Stimulated activated CD4-positive, alpha-beta T cell treated with anti-CD3 and anti-CD28 coated beads, Interleukin-4, amount 100 ng/mL, for 1 hour (primary cell): ENCODE measurements at regions not wholly inside any gene's neighbourhood (a gene's known extent, or its start where the extent isn't known, plus 50 kb on each side); places are given as distances from the start of the nearest gene placed in this dataset.
"Not testable (repeated sequence)": the region's sequence is repeated elsewhere in the genome, so short reads cannot be mapped to it uniquely, and the experiment has no call there.

Experiments used
- DNase-seq: peaks from one replicate; pipeline ENCODE4 v3.0.0-alpha.2; 2020

DNA sequence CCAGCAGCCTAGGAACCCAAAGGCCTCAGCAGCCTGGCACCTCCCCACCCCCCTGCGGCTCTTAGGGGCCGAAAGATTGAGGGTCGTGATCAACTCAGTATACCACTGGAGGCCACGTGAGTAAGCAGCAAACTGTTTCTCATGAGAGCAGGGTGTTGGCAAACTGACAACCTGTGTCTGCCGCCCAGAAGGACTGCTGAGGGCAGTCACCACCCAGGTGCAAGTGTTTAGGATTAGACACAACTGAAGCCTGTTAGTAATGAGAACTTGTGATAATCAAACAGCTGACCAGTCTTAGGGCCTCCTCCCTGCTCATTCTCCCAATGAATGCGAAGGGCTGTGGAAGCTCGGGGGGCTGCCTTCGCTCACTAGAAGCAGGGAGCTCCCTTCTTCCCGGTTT lies 128.8 kb downstream of the ARRDC4 start:
- DNase-seq: not testable (repeated sequence)

DNA sequence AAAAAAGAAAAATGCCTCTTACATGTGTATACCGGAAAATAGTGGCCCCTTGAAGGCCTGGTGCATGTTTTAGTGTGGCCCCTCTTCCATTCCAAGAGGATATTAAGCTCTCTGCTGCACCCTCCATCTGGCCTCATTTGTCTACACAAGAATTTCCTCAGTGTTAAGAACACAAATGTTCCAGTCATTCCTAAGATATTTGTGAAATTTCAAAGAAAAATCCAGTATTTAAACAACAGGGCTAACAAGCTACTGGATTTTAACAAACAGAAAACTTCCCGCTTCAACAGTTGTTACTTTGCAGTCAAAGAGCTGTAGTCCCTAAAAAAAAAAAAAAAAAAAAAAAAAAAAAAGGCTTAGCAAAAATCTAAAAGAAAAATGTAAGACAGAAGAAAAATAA lies 137.5 kb downstream of the ARRDC4 start:
- not testable (repeated sequence) for DNase-seq

DNA sequence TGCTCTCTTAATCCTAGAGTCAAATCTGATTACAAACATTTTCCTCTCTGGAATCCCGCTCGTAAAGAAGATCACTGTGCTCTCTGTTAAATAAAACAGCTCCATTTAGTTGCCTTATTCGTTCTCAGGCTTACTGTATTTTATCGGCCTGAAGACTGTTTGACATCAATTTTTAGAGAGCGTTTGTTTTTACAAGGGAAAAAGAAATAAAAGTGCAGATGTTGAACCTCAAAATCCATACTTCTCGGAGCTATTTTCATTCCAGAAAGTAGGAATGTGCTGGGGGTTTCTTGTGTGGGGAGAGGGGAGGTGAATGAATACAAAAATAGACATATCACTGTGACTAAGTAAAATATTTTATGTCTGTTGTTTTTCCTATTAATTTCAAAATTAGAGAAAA lies 140.1 kb downstream of the ARRDC4 start:
- DNase-seq: not testable (repeated sequence)

DNA sequence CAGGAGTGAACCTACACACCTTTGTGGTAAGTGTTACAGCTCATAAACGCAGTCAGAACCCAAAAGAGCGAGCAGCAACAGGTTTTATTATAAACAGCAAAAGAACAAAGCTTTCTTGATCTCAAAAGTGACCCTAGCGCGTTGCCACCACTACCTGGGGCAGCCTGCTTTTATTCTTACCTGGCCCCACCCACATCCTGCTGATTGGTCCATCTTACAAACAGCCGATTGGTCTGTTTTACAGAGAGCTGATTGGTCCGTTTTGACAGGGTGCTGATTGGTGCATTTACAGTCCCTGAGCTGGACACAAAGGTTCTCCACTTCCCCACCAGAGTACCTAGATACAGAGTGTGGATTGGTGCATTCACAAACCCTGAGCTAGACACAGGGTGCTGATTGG lies 143.1 kb downstream of the ARRDC4 start:
- DNase-seq: no peak

DNA sequence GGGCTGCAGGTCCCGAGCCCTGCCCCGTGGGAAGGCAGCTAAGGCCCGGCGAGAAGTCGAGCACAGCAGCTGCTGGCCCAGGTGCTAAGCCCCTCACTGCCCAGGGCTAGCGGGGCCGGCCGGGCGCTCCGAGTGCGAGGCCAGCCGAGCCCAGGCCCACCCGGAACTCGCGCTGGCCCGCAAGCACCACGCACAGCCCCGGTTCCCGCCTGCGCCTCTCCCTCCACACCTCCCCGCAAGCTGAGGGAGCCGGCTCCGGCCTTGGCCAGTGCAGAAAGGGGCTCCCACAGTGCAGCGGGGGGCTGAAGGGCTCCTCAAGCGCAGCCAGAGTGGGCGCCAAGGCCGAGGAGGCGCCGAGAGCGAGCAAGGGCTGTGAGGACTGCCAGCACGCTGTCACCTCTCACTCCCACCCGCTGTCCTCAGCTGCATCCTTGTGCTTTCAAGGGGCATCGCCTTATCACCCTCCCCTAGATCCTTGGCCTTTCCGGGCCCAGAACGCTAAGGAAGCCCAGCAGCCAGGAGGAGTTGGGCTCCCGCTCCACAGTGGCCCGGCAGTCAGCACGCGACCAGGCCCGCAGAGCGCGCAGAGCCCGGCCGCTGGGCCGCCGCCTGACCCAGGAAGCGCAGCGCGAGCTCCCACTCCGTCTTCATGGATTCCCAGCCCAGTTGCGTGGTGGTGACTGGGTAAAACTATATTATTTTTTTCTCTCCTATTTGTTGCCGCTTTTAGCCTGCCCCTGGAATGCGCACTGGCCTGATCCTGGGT lies 144.1 kb downstream of the ARRDC4 start:
- DNase-seq: not testable (repeated sequence)

DNA sequence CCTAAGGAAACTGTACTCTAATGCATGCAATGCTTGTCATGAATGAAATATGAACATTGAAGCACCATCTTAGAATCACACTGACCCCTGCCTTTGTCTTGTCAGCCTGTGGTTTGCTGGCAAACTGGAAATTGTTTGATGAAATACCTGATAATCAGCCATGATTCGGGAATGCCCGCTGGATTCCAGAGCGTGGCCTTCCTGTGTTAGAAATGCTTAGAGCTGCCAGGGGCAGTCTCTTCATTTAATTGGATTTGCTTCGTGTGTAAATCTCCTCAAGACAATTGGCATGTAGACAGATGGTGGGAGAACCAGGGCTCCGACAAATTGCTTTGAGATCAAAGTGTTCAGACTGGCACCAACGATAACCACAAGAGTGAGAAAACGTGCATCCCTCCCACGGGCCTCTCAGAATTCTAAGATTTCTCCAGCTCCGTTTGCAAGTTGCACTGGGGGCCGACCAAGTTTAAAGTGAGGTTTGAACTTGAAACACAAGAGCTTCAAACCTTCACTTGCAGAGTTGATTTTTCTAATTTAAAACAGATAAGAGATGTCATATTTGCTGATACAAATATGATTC lies 146.2 kb downstream of the ARRDC4 start:
- not testable (repeated sequence) for DNase-seq

DNA sequence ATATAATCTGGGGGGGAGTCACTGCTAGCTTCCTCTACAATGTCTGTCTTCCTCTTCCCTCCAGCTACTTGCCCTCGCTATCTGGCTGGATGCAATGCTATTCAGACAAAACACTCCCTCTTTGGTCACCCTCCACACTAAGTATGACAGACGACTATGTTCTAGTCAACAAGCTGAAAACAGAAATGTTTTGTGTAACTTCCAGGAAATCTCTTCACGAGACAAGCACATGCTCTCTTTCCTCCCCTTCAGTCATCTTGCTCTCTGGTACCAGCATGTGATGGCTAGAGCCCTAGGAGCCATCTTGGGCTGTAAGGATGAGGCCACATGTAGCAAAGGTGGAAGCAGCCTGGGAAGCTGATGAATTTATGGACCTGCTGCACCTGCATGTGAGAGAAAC lies 151.3 kb downstream of the ARRDC4 start:
- DNase-seq: no peak

DNA sequence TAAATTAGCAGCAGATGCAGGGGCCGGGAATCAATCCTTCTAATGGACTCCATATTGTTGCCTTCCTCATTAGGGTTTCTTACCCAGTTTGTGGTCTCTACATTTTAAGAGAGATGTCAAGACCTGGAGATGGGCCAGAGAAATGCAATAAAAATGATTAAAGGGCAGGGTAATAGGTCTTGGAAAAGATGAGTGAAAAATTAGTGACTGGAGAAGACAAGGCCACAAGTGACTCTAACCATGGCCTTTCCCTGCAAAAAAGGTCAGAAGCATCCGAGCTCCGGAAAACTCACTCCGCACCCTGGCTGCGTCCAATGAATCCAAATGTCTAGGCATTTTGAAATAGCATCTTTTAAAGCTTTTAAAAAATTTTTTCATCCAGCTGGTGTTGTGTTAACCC lies 152.8 kb downstream of the ARRDC4 start:
- DNase-seq: no peak

DNA sequence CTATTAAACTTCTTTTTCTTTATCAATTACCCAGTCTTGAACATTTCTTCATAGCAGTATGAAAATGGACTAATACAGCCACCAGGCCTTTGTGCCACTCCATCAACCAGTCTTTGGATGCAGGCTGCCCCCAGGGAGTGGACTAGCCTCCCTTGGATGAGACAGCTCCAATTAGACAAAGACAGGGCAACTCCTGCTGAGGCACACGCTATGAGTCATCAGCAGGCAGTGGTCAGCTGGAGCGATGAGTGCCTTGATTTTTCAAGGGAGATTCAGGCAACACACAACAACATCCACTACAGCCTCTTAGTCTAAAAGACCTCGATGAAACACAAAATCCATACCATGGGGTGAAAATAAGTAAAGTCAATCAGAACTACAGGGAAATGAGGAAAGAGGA lies 160.1 kb downstream of the ARRDC4 start:
- DNase-seq: no peak

DNA sequence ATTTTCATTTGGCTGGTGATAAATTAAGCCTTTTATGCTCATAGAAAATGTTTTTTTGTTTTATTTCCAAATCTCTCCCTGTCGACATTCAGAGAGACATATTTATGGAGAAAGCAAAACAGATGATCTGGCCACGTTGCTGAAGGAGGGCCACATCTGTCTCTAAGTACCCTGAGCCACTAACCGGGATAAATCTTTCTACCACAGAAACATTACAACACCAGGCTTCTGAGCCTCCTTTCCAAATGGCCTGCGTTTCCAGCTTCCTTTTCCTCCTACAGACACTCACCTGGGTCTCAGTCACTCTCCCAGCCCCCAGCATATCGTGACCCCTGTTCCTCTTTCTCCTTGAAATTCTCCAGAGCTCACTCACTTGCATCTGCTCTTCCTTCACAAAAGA lies 161.0 kb downstream of the ARRDC4 start:
- no peak for DNase-seq

DNA sequence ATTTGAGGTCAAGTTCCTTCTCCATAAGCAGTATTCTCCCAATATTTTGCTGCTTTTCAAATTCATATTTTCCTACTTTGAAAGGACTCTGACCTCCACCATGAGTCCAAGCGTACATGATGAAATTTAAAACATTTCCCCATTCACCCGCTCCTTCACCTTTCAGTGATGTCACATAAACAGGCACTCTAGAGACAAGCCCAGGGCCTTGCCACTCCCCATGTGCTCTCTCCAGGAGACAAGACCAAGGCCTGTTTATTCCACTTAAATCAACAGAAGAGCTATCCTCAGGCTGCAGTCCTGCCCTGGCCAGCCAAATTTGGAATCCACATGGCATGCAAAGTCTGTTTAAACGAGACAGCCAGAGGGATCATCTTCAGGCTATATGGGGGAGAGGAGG lies 161.5 kb downstream of the ARRDC4 start:
- DNase-seq: no peak

DNA sequence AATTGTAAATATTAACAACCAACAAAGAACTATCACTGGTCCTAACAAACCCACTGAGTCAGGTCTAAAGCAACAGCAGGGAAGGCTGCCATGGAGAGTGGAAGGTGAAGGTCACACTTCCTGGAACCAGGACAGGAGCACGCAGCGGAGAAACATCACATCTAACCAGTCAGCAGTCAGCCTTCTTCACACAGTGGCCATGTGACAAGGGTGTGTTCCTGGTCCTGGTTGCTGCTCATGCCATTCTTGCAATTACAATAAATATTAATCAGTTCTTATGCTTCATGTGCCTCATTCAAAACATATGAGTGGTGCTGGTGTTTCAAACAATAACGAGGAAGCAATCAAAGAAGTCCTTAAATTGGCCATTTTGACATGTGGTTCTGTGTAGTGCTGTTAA lies 162.8 kb downstream of the ARRDC4 start:
- no peak for DNase-seq

DNA sequence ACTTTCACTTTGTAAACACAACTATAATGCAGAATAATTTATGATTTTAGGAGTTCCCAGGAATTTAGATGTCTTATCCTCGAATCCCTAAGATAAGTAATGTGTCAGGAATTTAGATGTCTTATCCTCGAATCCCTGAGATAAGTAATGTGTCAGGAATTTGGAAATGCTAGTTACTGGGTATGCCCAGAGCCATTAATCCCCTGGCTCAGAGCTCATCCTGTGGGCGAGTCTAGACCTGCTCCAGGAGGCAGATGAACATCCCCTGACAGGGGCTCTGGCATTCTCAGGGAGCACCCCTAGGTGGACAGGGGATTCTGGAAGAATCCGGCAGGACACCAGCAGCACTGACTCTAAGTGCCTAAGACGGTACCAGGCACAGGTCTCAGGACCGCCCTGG lies 163.3 kb downstream of the ARRDC4 start:
- DNase-seq: no peak

DNA sequence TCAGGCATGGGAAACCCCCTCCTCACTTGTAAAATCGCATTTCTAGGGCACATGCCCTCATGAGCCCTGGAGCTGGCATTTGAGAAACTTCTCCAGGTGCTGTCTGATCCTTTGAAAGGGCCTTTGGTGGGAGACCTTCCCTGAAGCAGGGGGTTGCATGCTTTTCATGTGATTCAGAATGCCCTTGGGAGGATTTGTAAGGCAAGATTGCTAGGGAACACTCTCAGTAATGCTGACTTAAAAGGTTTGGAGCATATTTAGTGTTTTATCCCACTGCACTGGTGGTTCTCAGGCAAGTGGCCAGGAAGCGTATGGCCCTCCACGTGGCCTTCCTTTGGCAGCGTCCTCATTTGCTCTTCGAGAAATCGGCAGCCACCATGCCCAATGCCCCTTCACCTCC lies 164.1 kb downstream of the ARRDC4 start:
- no peak for DNase-seq

DNA sequence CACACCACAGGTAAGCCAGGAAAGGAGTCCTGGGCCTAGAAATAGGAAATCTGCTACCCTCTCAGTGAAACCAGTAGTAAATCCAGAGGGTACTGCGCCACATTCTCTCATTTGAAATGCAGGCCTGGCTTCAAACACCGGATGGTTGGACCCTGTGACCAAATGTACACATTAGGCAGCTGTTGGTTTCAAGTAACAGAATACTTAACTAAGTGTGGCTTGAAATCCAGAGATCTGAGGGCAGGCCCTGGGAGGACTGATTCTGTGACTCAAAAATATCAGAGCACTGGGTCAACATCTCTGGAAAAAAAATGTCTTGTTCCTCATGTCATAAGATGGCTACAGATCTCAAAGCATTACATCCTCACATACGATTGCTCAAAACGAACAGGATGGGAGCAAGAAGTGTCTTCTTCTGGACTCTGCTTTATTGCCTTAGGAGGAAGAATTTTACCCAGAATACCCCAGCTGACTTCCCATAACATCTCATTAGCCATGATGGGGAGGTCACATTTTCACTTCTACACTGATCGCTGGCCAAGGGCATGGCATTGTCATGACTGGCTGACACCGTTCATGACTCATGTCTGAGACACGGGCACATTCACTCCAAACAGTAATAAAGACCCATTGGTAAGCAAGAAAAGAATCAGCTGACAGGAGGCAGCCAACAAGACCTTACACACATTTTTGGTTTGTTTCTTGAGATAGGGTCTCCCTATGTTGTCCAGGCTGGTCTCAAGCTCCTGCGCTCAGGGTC lies 166.0 kb downstream of the ARRDC4 start:
- DNase-seq: no peak

DNA sequence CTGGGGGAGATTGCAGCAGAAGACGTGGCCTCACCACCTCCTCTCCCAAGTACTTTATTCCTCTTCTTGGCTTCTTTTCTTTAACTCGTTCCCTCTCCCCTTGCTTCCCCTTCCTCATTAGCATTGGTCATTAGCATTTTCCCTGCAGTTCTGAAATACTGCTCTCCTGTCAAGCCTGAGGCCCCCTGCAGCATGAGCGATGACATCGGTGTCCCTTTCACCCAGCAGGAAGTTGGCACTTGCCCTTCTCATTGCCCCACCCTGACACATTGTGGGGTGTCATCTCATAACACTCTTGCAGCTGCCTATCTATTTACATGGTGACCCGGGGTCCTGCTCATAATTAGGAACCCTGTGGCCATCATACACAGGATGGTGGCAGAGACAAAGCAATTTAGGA lies 167.1 kb downstream of the ARRDC4 start:
- no peak for DNase-seq

DNA sequence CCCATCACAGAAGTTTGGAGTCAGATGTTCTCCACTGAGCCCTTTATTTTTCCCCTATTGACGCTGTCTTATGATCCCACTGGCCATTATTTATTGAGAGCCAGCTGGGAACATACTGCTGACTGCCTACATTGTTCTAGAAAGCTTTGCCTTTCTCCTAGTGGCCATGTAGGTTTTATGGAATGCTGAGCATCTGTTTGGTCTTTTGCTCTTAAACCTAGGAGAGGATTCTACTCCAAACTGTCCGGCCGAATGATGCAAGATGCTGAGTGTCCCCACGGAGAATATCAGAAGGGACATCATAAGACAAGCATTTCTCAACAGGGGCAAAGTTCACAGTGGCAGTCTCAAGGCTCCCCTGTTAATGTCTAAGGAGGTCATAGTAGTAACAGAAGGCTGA lies 171.4 kb downstream of the ARRDC4 start:
- no peak for DNase-seq

DNA sequence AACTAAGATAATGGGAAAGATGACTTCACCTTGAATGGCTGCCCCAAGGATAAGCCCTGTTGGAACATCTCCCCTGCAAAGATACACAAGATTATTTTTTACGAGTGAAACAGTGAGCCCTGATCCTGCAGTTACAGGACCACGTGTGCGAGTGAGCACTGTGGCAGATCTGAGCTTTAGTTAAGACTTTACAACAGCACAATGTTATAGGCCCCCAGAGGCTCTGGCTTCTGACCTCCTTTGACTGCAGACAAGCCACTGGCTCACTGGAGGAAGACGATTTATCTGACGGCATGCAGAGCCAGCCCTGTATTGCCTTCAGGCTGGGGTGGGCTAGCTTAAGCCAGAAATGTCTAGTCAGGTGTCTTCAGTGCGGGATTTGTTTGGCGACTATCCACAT lies 174.4 kb downstream of the ARRDC4 start:
- no peak for DNase-seq

DNA sequence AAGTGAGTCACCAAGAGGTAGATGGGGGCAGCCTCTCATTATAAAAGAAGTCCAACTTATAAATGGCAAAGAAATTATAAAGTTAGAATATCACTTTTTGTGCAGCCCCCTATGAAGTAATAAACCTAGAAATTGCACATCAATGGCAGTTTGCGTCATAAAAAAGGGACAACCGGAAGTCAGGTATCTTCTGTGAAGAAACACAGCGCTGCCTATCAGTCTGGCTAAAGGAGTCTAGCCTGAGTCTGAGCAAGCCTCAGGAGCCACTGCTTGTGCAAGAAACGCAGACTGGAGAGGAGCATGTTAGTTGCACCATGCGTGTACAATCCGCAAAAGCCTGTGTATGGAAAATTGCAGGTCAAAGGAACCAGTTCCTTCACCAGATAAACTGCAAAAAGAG lies 178.4 kb downstream of the ARRDC4 start:
- DNase-seq: no peak

DNA sequence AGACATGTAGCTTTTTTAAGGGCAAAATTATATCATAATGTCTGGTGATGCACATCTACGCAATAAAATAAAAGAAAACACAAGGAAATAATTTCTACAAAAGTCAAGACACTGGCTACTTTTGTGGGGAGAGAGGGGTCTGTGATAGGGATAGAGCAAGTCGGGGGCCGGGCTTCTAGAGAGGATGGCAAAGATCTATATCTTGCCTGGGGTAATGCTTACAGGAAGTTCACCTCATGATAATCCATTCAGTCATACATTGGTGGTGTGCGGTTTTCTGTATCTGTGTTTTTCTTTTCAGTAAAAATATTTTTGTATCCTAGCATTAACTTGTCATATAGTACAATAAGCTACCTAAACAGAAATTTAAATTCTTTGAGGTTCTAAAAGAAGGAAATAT lies 178.8 kb downstream of the ARRDC4 start:
- DNase-seq: no peak

DNA sequence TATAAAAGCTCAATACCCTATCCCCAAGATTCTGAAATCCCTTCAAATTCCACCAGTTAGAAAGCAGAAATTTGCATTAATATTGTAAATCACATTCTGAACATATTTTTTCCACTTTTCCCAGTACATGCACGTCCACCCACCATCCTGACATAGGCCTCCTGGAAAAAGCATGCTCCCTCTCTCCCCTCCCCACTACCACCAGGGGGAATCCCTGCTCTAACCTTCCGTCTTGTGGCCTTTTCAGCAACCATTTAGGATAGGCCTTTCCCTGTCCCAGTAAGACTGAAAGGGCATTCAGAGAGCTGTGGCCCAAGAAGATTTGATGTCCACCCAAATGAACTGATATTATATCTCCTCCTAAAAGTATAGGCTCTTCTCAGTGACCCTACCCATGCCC lies 182.1 kb downstream of the ARRDC4 start:
- no peak for DNase-seq

DNA sequence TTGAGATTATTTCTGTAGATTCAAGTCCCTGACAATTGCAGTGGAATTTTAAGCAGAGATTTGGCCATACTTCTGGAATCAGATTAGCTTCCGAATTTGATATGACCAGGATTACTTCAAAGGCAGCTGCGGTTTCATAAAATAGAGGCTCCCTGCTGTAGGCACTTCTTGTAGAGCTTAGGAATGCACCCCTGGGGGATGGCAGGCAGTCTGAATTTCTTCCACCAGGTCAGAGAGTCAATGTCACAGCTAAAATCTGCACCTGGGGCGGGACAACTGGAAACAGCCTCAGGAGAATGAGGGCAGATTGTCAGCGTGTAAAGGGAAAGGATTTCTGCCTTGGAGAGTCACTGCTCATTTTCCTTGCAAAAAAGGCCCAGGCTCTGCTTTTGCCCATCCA lies 182.6 kb downstream of the ARRDC4 start:
- no peak for DNase-seq

DNA sequence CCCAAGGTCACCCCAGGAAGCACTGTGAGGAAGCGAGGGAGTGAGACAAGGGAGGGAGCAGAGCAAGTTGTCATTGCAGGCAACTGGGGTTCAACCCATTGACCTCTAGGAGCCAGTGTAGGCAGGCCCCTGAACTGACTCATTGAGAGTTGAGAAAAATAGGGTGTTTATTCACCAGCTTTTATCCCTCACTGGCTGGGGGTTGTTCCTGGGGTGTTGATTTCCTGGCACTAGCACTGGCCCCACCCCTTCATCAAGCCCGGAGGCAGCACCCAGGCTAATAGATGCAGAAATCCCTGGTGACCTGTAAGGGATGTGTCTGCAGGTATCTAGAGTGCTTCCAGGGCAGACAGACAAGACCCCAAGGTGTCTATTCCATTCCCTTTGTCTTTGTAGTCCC lies 183.9 kb downstream of the ARRDC4 start:
- DNase-seq: no peak
